ENCODE measurements at regions not wholly inside any gene's neighbourhood (a gene's known extent, or its start where the extent isn't known, plus 50 kb on each side); places are given as distances from the start of the nearest gene placed in this dataset.

DNA sequence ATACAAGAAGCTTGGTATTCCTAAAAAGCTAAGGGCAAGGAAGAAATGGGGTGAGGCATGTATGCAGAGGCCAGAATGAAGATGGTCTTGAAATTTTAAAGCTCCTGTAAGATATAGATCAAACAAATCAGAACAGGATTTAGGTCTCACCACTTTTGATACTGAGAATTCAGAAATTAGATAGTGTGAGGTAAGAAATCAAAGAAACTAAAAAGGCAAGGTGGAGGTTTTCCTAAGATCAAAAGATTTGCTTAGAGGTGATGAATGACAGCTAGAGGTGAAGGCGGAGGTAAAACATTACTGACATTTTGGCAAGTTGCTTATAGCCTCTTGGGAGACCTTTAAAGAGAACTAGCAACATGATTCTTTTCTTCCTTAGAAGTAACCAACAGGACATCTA, 225.2 kb upstream of the SGK1 start:
- TF ChIP-seq, protein P1, sequence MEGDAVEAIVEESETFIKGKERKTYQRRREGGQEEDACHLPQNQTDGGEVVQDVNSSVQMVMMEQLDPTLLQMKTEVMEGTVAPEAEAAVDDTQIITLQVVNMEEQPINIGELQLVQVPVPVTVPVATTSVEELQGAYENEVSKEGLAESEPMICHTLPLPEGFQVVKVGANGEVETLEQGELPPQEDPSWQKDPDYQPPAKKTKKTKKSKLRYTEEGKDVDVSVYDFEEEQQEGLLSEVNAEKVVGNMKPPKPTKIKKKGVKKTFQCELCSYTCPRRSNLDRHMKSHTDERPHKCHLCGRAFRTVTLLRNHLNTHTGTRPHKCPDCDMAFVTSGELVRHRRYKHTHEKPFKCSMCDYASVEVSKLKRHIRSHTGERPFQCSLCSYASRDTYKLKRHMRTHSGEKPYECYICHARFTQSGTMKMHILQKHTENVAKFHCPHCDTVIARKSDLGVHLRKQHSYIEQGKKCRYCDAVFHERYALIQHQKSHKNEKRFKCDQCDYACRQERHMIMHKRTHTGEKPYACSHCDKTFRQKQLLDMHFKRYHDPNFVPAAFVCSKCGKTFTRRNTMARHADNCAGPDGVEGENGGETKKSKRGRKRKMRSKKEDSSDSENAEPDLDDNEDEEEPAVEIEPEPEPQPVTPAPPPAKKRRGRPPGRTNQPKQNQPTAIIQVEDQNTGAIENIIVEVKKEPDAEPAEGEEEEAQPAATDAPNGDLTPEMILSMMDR (IDR thresholded peaks at IDR 0.05) = no peak
- TF ChIP-seq POLR2A (IDR thresholded peaks at IDR 0.05) = no peak
